Keratinocyte (primary cell): ENCODE measurements at regions not wholly inside any gene's neighbourhood (a gene's known extent, or its start where the extent isn't known, plus 50 kb on each side); places are given as distances from the start of the nearest gene placed in this dataset.

Source experiments
- DNase-seq: peaks from one replicate; pipeline ENCODE4 v3.0.0-alpha.2; 2011; ENCODE audit warnings: low read depth, missing footprints, low spot score
- FAIRE-seq: peaks from 2 replicates; lab custom pipeline; 2011; peaks lifted over from hg19 to GRCh38; lab: Jason Lieb, UNC
- H2AFZ ChIP-seq: 2 replicates; pipeline ENCODE4 v1.6.0; 2012; ENCODE audit warnings: low read length, control low read depth, inconsistent platforms; ENCODE audit not compliant: control insufficient read depth
- H3K27ac ChIP-seq: 2 replicates; pipeline ENCODE4 v1.5.1; 2011; ENCODE audit warnings: low read length; ENCODE audit not compliant: control insufficient read depth, insufficient read depth
- H3K27me3 ChIP-seq: 3 replicates; pipeline ENCODE4 v1.6.0; 2011; ENCODE audit warnings: low read length; ENCODE audit not compliant: control insufficient read depth, insufficient read depth; ENCODE audit errors: extremely low read depth
- H3K36me3 ChIP-seq, 2 experiments: 2 replicates in 1 of 2; 3 replicates in 1 of 2; pipeline ENCODE4 v1.5.1; 2011; ENCODE audit warnings: low read length in 2 of 2, mild to moderate bottlenecking in 1 of 2; ENCODE audit not compliant: control insufficient read depth in 2 of 2, insufficient read depth in 2 of 2; ENCODE audit errors: extremely low read depth in 1 of 2
- H3K4me1 ChIP-seq: 3 replicates; pipeline ENCODE4 v1.5.1; 2011; ENCODE audit warnings: low read length; ENCODE audit not compliant: control insufficient read depth, insufficient read depth; ENCODE audit errors: extremely low read depth
- H3K4me2 ChIP-seq: 3 replicates; pipeline ENCODE4 v1.6.0; 2011; ENCODE audit warnings: low read depth, low read length; ENCODE audit not compliant: control insufficient read depth, insufficient read depth; ENCODE audit errors: extremely low read depth
- H3K4me3 ChIP-seq, 3 experiments: fragments of 200-600 bp in 1 of 3; sonication (generic) in 1 of 3; 2 replicates in 2 of 3; 3 replicates in 1 of 3; pipeline ENCODE4 v1.5.1; 2011 to 2016; ENCODE audit warnings: low read length in 3 of 3, mild to moderate bottlenecking in 3 of 3, control low read depth in 2 of 3, inconsistent platforms in 1 of 3, low read depth in 1 of 3, mixed read lengths in 1 of 3, mixed run types in 1 of 3, moderate library complexity in 1 of 3; ENCODE audit not compliant: control insufficient read depth in 2 of 3, insufficient read depth in 2 of 3; ENCODE audit errors: extremely low read depth in 1 of 3
- H3K79me2 ChIP-seq: 2 replicates; pipeline ENCODE4 v1.6.0; 2012; ENCODE audit warnings: low read length; ENCODE audit not compliant: control insufficient read depth, insufficient read depth
- H3K9ac ChIP-seq: 3 replicates; pipeline ENCODE4 v1.6.0; 2011; ENCODE audit warnings: low read length; ENCODE audit not compliant: control insufficient read depth, insufficient read depth; ENCODE audit errors: extremely low read depth
- H3K9me1 ChIP-seq: 3 replicates; pipeline ENCODE4 v1.6.0; 2011; ENCODE audit warnings: low read length; ENCODE audit not compliant: control insufficient read depth, insufficient read depth; ENCODE audit errors: extremely low read depth
- H3K9me3 ChIP-seq: 2 replicates; pipeline ENCODE4 v1.5.1; 2012; ENCODE audit warnings: low read depth, low read length; ENCODE audit not compliant: control insufficient read depth
- H4K20me1 ChIP-seq: 3 replicates; pipeline ENCODE4 v1.6.0; 2011; ENCODE audit warnings: low read length; ENCODE audit not compliant: control insufficient read depth, insufficient read depth; ENCODE audit errors: extremely low read depth
- CTCF ChIP-seq, 3 experiments: IDR thresholded peaks in 1 of 3; conservative IDR thresholded peaks in 1 of 3; optimal IDR thresholded peaks in 1 of 3; 2 replicates in 2 of 3; 3 replicates in 1 of 3; pipeline versions ENCODE3 to v1.5.1; 2011; ENCODE audit warnings: low read length in 3 of 3, mild to moderate bottlenecking in 3 of 3, moderate library complexity in 2 of 3, control low read depth in 1 of 3, inconsistent platforms in 1 of 3; ENCODE audit not compliant: insufficient read depth in 2 of 3; ENCODE audit errors: extremely low read depth in 1 of 3
- EZH2 ChIP-seq: IDR thresholded peaks from one replicate; pipeline ENCODE4 v1.6.1; 2012; ENCODE audit warnings: inconsistent platforms, mild to moderate bottlenecking, low read length, moderate library complexity
- dilution Hi-C: fragments of 300-500 bp; cut with MboI; formaldehyde crosslinking; loops from one replicate; pipeline ENCODE4 v1.7.0; 2020; ENCODE audit warnings: low sequenced_read_pairs; ENCODE audit not compliant: extremely low pct_ligation_motif_present

GRCh38 chr13:34409496-34410182, 532.4 kb upstream of the NBEA start:
- peaks cover 11% of the 10 kb centered on the region for H3K4me1 ChIP-seq
- TF ChIP-seq CTCF (optimal IDR thresholded peaks at IDR 0.05 in 1 of 3, IDR thresholded peaks at IDR 0.05 in 1 of 3, conservative IDR thresholded peaks at IDR 0.05 in 1 of 3; ENCODE audit: extremely low read depth in 1 of 3, insufficient read depth in 2 of 3, low read length in 3 of 3): no peak
- no peak for TF ChIP-seq EZH2
- H3K36me3 ChIP-seq: no peaks in the 10 kb centered on the region
- H4K20me1 ChIP-seq: no peaks in the 10 kb centered on the region
- H3K79me2 ChIP-seq: no peaks in the 10 kb centered on the region
- dilution Hi-C loops: no loop called here
- no peak overlapping the region for H2AFZ ChIP-seq
- no peak overlapping the region for H3K27ac ChIP-seq
- H3K9me3 ChIP-seq: no peaks in the 10 kb centered on the region
- no peak overlapping the region for H3K4me3 ChIP-seq
- no peaks in the 10 kb centered on the region for H3K9me1 ChIP-seq
- H3K9ac ChIP-seq: no peak overlapping the region
- no peak for DNase-seq
- H3K27me3 ChIP-seq: no peaks in the 10 kb centered on the region
- no peak overlapping the region for H3K4me2 ChIP-seq
- FAIRE-seq: no peak

- Histone ChIP-seq H3K27ac (no peak overlapping the region), H4K20me1 (no peaks in the 10 kb centered on the region), H2AFZ (no peak overlapping the region)
Observed at GRCh38 chr13:34410678-34411077, 531.4 kb upstream of the NBEA start.

More at GRCh38 chr13:34410678-34411077, 531.4 kb upstream of the NBEA start:
- FAIRE-seq (no peak), DNase-seq (no peak)
- no peaks in the 10 kb centered on the region for H3K9me3 ChIP-seq
- H3K9ac ChIP-seq: no peak overlapping the region
- no peak for TF ChIP-seq CTCF (optimal IDR thresholded peaks at IDR 0.05 in 1 of 3, IDR thresholded peaks at IDR 0.05 in 1 of 3, conservative IDR thresholded peaks at IDR 0.05 in 1 of 3; ENCODE audit: extremely low read depth in 1 of 3, insufficient read depth in 2 of 3, low read length in 3 of 3)
- no peak for TF ChIP-seq EZH2
- H3K4me1 ChIP-seq: peaks cover 11% of the 10 kb centered on the region
- no peaks in the 10 kb centered on the region for H3K79me2 ChIP-seq
- H3K4me3 ChIP-seq: no peak overlapping the region
- no peaks in the 10 kb centered on the region for H3K36me3 ChIP-seq
- H3K27me3 ChIP-seq: no peaks in the 10 kb centered on the region
- no peaks in the 10 kb centered on the region for H3K9me1 ChIP-seq
- H3K4me2 ChIP-seq: no peak overlapping the region
- dilution Hi-C loops: no loop called here
